CD4-positive, alpha-beta T cell (primary cell): ENCODE measurements at regions not wholly inside any gene's neighbourhood (a gene's known extent, or its start where the extent isn't known, plus 50 kb on each side); places are given as distances from the start of the nearest gene placed in this dataset.

Experiments used
- ATAC-seq: fragments of 200-7000 bp; cut with Tn5 transposase; one replicate; pipeline ENCODE4 v1.10.0; 2022; ENCODE audit warnings: mild to moderate bottlenecking; ENCODE audit not compliant: poor library complexity
- CTCF ChIA-PET: fragments of 350-600 bp; sonication (Branson Sonifier 250); formaldehyde crosslinking; loops from one replicate; lab custom pipeline; 2021; ENCODE audit warnings: antibody characterized with exemption, inconsistent platforms; lab: Charles Lee
- POLR2A ChIA-PET: fragments of 350-600 bp; sonication (Branson Sonifier 250); formaldehyde crosslinking; loops from one replicate; lab custom pipeline; 2021; ENCODE audit warnings: antibody characterized with exemption, inconsistent platforms; lab: Charles Lee
- DNase-seq, 14 experiments: peaks; one replicate each; pipeline ENCODE4 v3.0.0-alpha.2; 2013 to 2020; ENCODE audit warnings: mixed read lengths in 2 of 14
- H3K27ac ChIP-seq, 2 donors: one replicate each; pipeline versions ENCODE4 v1.5.1 to v1.7.0; 2013; ENCODE audit warnings: low read length in 2 of 2, low read depth in 1 of 2, mild to moderate bottlenecking in 1 of 2
- H3K27me3 ChIP-seq, 2 experiments: 1 replicate in 1 of 2; 2 replicates in 1 of 2; pipeline versions ENCODE4 v1.6.1 to v1.7.0; 2013; ENCODE audit warnings: low read length in 2 of 2, control low read depth in 1 of 2, mild to moderate bottlenecking in 1 of 2, moderate library complexity in 1 of 2; ENCODE audit not compliant: insufficient read depth in 2 of 2, control insufficient read depth in 1 of 2
- H3K36me3 ChIP-seq: one replicate; pipeline ENCODE4 v1.6.1; 2013; ENCODE audit warnings: low read length, control low read depth; ENCODE audit not compliant: insufficient read depth
- H3K4me1 ChIP-seq: one replicate; pipeline ENCODE4 v1.6.1; 2013; ENCODE audit warnings: low read length, control low read depth; ENCODE audit not compliant: insufficient read depth
- H3K4me3 ChIP-seq: one replicate; pipeline ENCODE4 v1.5.1; 2013; ENCODE audit warnings: mild to moderate bottlenecking, low read length, moderate library complexity
- H3K9me3 ChIP-seq, 2 experiments: 1 replicate in 1 of 2; 2 replicates in 1 of 2; pipeline versions ENCODE4 v1.6.1 to v1.7.0; 2013; ENCODE audit warnings: low read length in 2 of 2, mild to moderate bottlenecking in 2 of 2, control low read depth in 1 of 2, moderate library complexity in 1 of 2; ENCODE audit not compliant: control insufficient read depth in 1 of 2, insufficient read depth in 1 of 2
- H3K27ac Mint-ChIP-seq: one replicate; pipeline ENCODE4 v1.8.0; 2020; ENCODE audit warnings: mixed read lengths
- H3K27me3 Mint-ChIP-seq: one replicate; pipeline ENCODE4 v1.8.0; 2021; ENCODE audit warnings: mixed read lengths
- H3K36me3 Mint-ChIP-seq: one replicate; pipeline ENCODE4 v1.8.0; 2021; ENCODE audit warnings: low read depth, mixed read lengths
- H3K4me1 Mint-ChIP-seq: one replicate; pipeline ENCODE4 v1.8.0; 2021; ENCODE audit warnings: low read depth, mixed read lengths
- H3K4me3 Mint-ChIP-seq: one replicate; pipeline ENCODE4 v1.8.0; 2020; ENCODE audit warnings: mild to moderate bottlenecking, mixed read lengths
- H3K9me3 Mint-ChIP-seq: one replicate; pipeline ENCODE4 v1.8.0; 2020; ENCODE audit warnings: mixed read lengths
- intact Hi-C, 2 experiments: fragments of 100-400 bp; cut with DNase I in 1 of 2; cut with micrococcal nuclease in 1 of 2; formaldehyde crosslinking; loops; one replicate each; pipeline versions ENCODE4 v1.15.1 to v1.9.0; 2023 to 2025; cut with DNase I, micrococcal nuclease
- TF ChIP-seq, protein P1 (sequence below): fragments of 200-600 bp; IDR thresholded peaks from one replicate; pipeline ENCODE4 v1.8.0; 2022; ENCODE audit warnings: antibody characterized with exemption, mild to moderate bottlenecking

DNA sequence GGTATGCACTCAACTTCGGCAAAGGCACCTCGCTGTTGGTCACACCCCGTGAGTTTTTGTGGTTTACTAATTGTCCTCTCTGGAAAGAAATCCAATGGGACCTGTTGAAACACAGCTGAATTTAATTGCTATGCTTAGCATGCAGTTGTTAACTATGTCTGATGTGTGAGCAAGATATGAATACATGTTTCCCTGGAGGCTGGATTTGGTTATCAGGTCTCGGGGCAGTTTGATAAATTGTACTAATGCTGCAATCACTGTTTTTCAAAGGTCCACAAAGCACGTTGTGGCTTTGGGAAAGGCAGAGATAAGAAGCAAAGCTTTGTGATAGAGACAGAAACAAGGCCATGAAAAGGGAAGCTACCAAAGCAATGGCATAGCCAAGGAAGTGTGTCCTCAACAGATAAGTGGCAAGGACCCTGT is 91.3 kb downstream of the DAD1 start:
- peaks cover 100% of the 10 kb centered on the region for H3K36me3 Mint-ChIP-seq
- no peak for DNase-seq

DNA sequence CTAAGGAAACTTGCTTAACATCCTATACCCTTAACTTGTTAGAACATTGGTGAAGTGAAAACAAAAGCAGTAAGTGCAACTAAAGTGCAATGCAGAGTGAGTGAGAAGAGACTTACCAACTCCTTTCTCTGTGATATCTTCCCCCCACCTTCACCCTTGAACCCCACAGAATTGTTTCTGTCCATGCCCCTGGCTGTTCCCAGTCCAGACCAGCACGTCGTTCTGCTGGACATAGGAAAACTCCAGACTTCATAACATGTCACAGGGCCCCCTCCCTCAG is 91.9 kb downstream of the DAD1 start:
- H3K36me3 Mint-ChIP-seq: peaks cover 100% of the 10 kb centered on the region

More for the DNA sequence above, 91.3 kb downstream of the DAD1 start:
- TF ChIP-seq, protein P1, sequence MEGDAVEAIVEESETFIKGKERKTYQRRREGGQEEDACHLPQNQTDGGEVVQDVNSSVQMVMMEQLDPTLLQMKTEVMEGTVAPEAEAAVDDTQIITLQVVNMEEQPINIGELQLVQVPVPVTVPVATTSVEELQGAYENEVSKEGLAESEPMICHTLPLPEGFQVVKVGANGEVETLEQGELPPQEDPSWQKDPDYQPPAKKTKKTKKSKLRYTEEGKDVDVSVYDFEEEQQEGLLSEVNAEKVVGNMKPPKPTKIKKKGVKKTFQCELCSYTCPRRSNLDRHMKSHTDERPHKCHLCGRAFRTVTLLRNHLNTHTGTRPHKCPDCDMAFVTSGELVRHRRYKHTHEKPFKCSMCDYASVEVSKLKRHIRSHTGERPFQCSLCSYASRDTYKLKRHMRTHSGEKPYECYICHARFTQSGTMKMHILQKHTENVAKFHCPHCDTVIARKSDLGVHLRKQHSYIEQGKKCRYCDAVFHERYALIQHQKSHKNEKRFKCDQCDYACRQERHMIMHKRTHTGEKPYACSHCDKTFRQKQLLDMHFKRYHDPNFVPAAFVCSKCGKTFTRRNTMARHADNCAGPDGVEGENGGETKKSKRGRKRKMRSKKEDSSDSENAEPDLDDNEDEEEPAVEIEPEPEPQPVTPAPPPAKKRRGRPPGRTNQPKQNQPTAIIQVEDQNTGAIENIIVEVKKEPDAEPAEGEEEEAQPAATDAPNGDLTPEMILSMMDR: no peak
- Histone ChIP-seq H3K36me3 (peaks cover 54% of the 10 kb centered on the region), H3K9me3 (no peaks in the 10 kb centered on the region), H3K27me3 (no peaks in the 10 kb centered on the region), H3K4me1 (peaks cover 24% of the 10 kb centered on the region), H3K27ac (peak overlapping the region; percentile 40 to 75), H3K4me3 (peak overlapping the region; percentile 61)
- Mint-ChIP-seq H3K27me3 (no peaks in the 10 kb centered on the region), H3K4me1 (peaks cover 82% of the 10 kb centered on the region), H3K9me3 (no peaks in the 10 kb centered on the region), H3K27ac (peak overlapping the region; percentile 93), H3K4me3 (peak overlapping the region; percentile 95)
- no peak for ATAC-seq
- ChIA-PET POLR2A (interaction anchor here (1.0 to 29.1 kb wide), 9 partner anchors 10 to 495 kb away, joined by 3 to 613 read pairs (median 4); no protein-coding TSS in a partner anchor), CTCF (interaction anchor here (2.2 kb wide), 1 partner anchor 59 kb away, joined by 6 read pairs; no protein-coding TSS in a partner anchor)
- intact Hi-C loops: loop anchor here (2.0 to 10.0 kb wide), 5 partner anchors 21 to 503 kb away; no protein-coding TSS in a partner anchor

DNA sequence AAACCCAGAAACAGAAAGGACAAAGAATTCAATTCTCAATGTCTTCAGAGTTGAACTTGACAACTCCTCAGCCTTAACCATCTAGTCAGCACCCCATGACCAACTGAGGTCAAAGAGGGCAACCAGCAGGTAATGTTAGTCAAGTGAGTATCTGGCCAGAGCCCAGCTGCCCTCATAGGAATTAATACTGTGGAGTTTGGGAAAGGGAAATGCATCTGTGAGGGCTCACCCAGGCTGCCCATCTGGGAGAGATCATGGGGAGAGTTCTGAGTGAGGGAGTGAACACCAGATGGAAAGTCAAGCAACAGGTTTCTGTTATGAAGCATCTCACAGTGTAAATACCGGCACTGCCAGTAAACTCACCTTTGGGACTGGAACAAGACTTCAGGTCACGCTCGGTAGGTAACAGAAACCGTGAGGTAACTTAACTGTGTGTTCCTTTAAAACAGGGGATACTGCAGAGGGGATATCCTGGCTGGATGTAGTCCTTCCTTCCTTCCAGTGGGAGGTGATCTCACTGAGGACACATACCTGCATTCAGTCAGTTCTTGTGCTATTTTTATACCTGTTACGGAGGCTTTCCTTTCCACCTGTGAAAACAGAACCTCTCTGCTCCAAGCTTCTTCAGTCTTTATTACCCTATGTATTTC is 94.4 kb downstream of the DAD1 start:
- POLR2A ChIA-PET: interaction anchor here (0.7 to 29.1 kb wide), 8 partner anchors 8 to 428 kb away, joined by 3 to 613 read pairs (median 6); partner anchors contain the start of gene DAD1
- DNase-seq (no peak), ATAC-seq (no peak)
- H3K27me3 Mint-ChIP-seq: no peaks in the 10 kb centered on the region
- Histone ChIP-seq H3K9me3 (no peaks in the 10 kb centered on the region), H3K4me1 (peaks cover 12% of the 10 kb centered on the region), H3K4me3 (peak overlapping the region; percentile 61), H3K27me3 (no peaks in the 10 kb centered on the region), H3K27ac (peak overlapping the region; percentile 48 to 75), H3K36me3 (peaks cover 35% of the 10 kb centered on the region)
- peak overlapping the region; percentile 93 for H3K27ac Mint-ChIP-seq
- peak overlapping the region; percentile 95 for H3K4me3 Mint-ChIP-seq
- H3K9me3 Mint-ChIP-seq: no peaks in the 10 kb centered on the region
- intact Hi-C loops: loop anchor here (5.0 to 10.0 kb wide), 5 partner anchors 177 to 500 kb away; no protein-coding TSS in a partner anchor
- peaks cover 100% of the 10 kb centered on the region for H3K36me3 Mint-ChIP-seq
- H3K4me1 Mint-ChIP-seq: peaks cover 81% of the 10 kb centered on the region
- TF ChIP-seq, protein P1: no peak
- CTCF ChIA-PET: no interaction called here

More for the DNA sequence above, 91.9 kb downstream of the DAD1 start:
- Mint-ChIP-seq H3K9me3 (no peaks in the 10 kb centered on the region), H3K4me3 (peak overlapping the region; percentile 95), H3K27me3 (no peaks in the 10 kb centered on the region), H3K4me1 (peaks cover 82% of the 10 kb centered on the region), H3K27ac (peak overlapping the region; percentile 93)
- intact Hi-C loops: loop anchor here (5.0 to 10.0 kb wide), 4 partner anchors 272 to 502 kb away; no protein-coding TSS in a partner anchor
- Histone ChIP-seq H3K9me3 (no peaks in the 10 kb centered on the region), H3K27me3 (no peaks in the 10 kb centered on the region), H3K27ac (peak overlapping the region; percentile 40 to 75), H3K36me3 (peaks cover 49% of the 10 kb centered on the region), H3K4me3 (peak overlapping the region; percentile 61), H3K4me1 (peaks cover 23% of the 10 kb centered on the region)
- POLR2A ChIA-PET: interaction anchor here (1.2 to 29.1 kb wide), 7 partner anchors 17 to 494 kb away, joined by 3 to 613 read pairs (median 4); no protein-coding TSS in a partner anchor
- CTCF ChIA-PET: interaction anchor here (1.2 kb wide), 1 partner anchor 73 kb away, joined by 4 read pairs; no protein-coding TSS in a partner anchor
- TF ChIP-seq, protein P1: no peak
- ATAC-seq (peak; percentile 19), DNase-seq (peak in 1 of 14 experiments; percentile 26)
